D341Med (cell line): ENCODE measurements at regions not wholly inside any gene's neighbourhood (a gene's known extent, or its start where the extent isn't known, plus 50 kb on each side); places are given as distances from the start of the nearest gene placed in this dataset.
"Not testable (repeated sequence)": the region's sequence is repeated elsewhere in the genome, so short reads cannot be mapped to it uniquely, and the experiment has no call there.

Source experiments
- DNase-seq: peaks from one replicate; pipeline ENCODE4 v3.0.0; 2012; ENCODE audit warnings: low spot score

GRCh38 chr3:18124501-18124900 is 300.6 kb downstream of the SATB1 start:
- DNase-seq: no peak

- no peak for DNase-seq
Measured at GRCh38 chr3:18122264-18122663, 302.9 kb downstream of the SATB1 start.

- no peak for DNase-seq
Measured at GRCh38 chr3:18121020-18121419, 304.1 kb downstream of the SATB1 start.

GRCh38 chr3:18119866-18120265 is 305.3 kb downstream of the SATB1 start:
- DNase-seq: no peak

GRCh38 chr3:18114894-18115293 is 310.2 kb downstream of the SATB1 start:
- DNase-seq: no peak

GRCh38 chr3:18113417-18113816 is 311.7 kb downstream of the SATB1 start:
- DNase-seq: no peak

GRCh38 chr3:18112674-18113375 is 312.3 kb downstream of the SATB1 start:
- DNase-seq: no peak

- DNase-seq: no peak
Measured at GRCh38 chr3:18111796-18112232, 313.3 kb downstream of the SATB1 start.

GRCh38 chr3:18103591-18103990 is 321.5 kb downstream of the SATB1 start:
- DNase-seq: no peak

GRCh38 chr3:18100121-18100520 is 325.0 kb downstream of the SATB1 start:
- DNase-seq: no peak

- no peak for DNase-seq
Measured at GRCh38 chr3:18099611-18100010, 325.5 kb downstream of the SATB1 start.

- DNase-seq: no peak
Measured at GRCh38 chr3:18098960-18099587, 326.1 kb downstream of the SATB1 start.

GRCh38 chr3:18097989-18098388 is 327.1 kb downstream of the SATB1 start:
- no peak for DNase-seq

- DNase-seq: no peak
Measured at GRCh38 chr3:18097473-18097872, 327.7 kb downstream of the SATB1 start.

GRCh38 chr3:18092726-18093125 is 332.4 kb downstream of the SATB1 start:
- DNase-seq: no peak

GRCh38 chr3:18090377-18090776 is 334.8 kb downstream of the SATB1 start:
- no peak for DNase-seq

- DNase-seq: no peak
Measured at GRCh38 chr3:18087988-18088387, 337.2 kb downstream of the SATB1 start.

GRCh38 chr3:18086760-18087159 is 338.4 kb downstream of the SATB1 start:
- no peak for DNase-seq

GRCh38 chr3:18086078-18086477 is 339.1 kb downstream of the SATB1 start:
- no peak for DNase-seq

GRCh38 chr3:18085429-18085828 is 339.7 kb downstream of the SATB1 start:
- no peak for DNase-seq

GRCh38 chr3:18083273-18083590 is 340.8 kb upstream of the TBC1D5 start:
- DNase-seq: not testable (repeated sequence)

GRCh38 chr3:18082551-18083272 is 340.3 kb upstream of the TBC1D5 start:
- no peak for DNase-seq

GRCh38 chr3:18080198-18080689 is 337.8 kb upstream of the TBC1D5 start:
- DNase-seq: no peak
